PC-9 (cell line): ENCODE measurements at regions not wholly inside any gene's neighbourhood (a gene's known extent, or its start where the extent isn't known, plus 50 kb on each side); places are given as distances from the start of the nearest gene placed in this dataset.
"Not testable (repeated sequence)": the region's sequence is repeated elsewhere in the genome, so short reads cannot be mapped to it uniquely, and the experiment has no call there.

Experiments used
- BruUV-seq: library from RNA; stranded (reverse); fragments of 400-500 nt; replicated peaks from 2 replicates; lab custom pipeline; 2021; lab: Mats Ljungman, UMichigan
- CTCF ChIA-PET: fragments of 300-600 bp; sonication (Branson Sonifier 250); formaldehyde crosslinking; loops from one replicate; lab custom pipeline; 2022; ENCODE audit warnings: antibody characterized with exemption; lab: Charles Lee
- POLR2A ChIA-PET: fragments of 300-600 bp; sonication (Branson Sonifier 250); formaldehyde crosslinking; loops from one replicate; lab custom pipeline; 2022; ENCODE audit warnings: antibody characterized with exemption; ENCODE audit not compliant: unreplicated experiment; lab: Charles Lee
- DNase-seq, 2 experiments: peaks; one replicate each; pipeline versions ENCODE4 v3.0.0 to v3.0.0-alpha.2; 2015 to 2022; ENCODE audit warnings: mixed read lengths in 1 of 2
- H2AFZ ChIP-seq: fragments of 200-600 bp; sonication (generic); 2 replicates; pipeline ENCODE4 v1.8.1; 2017; ENCODE audit warnings: antibody characterized with exemption
- H3F3A ChIP-seq: fragments of 200-600 bp; sonication (generic); 2 replicates; pipeline ENCODE4 v1.8.1; 2017; ENCODE audit warnings: antibody characterized with exemption, mild to moderate bottlenecking, low read depth; ENCODE audit not compliant: insufficient read depth
- H3K27ac ChIP-seq: fragments of 200-600 bp; sonication (generic); 2 replicates; pipeline ENCODE4 v1.6.1; 2016; ENCODE audit warnings: mixed run types
- H3K27me3 ChIP-seq: fragments of 200-600 bp; sonication (generic); 2 replicates; pipeline ENCODE4 v1.6.1; 2016; ENCODE audit warnings: low read depth, mixed run types; ENCODE audit not compliant: insufficient read depth
- H3K36me3 ChIP-seq: fragments of 200-600 bp; sonication (generic); 2 replicates; pipeline ENCODE4 v1.6.1; 2016; ENCODE audit warnings: low read depth, mixed run types
- H3K4me1 ChIP-seq: fragments of 200-600 bp; sonication (generic); replicated peaks from 2 replicates; pipeline ENCODE4 v1.6.1; 2016; ENCODE audit warnings: mixed run types; ENCODE audit not compliant: insufficient read depth
- H3K4me2 ChIP-seq: fragments of 200-600 bp; sonication (generic); 2 replicates; pipeline ENCODE4 v1.6.1; 2017; ENCODE audit warnings: mixed run types
- H3K4me3 ChIP-seq: fragments of 200-600 bp; sonication (generic); 2 replicates; pipeline ENCODE4 v1.6.1; 2016; ENCODE audit warnings: mixed run types
- H3K79me2 ChIP-seq: fragments of 200-600 bp; sonication (generic); 2 replicates; pipeline ENCODE4 v1.6.1; 2017; ENCODE audit warnings: low read depth, mixed run types
- H3K9me2 ChIP-seq: fragments of 200-600 bp; sonication (generic); 2 replicates; pipeline ENCODE4 v1.8.1; 2017; ENCODE audit warnings: mild to moderate bottlenecking; ENCODE audit not compliant: insufficient read depth
- H3K9me3 ChIP-seq: fragments of 200-600 bp; sonication (generic); 2 replicates; pipeline ENCODE4 v1.8.1; 2016; ENCODE audit warnings: low read depth; ENCODE audit not compliant: insufficient read depth
- H4K20me1 ChIP-seq: fragments of 200-600 bp; sonication (generic); 2 replicates; pipeline ENCODE4 v1.8.1; 2017; ENCODE audit not compliant: insufficient read depth
- EZH2 ChIP-seq: fragments of 200-600 bp; sonication (generic); IDR thresholded peaks from 2 replicates; pipeline ENCODE4 v1.8.0; 2017; ENCODE audit warnings: antibody characterized with exemption, low read depth
- intact Hi-C: fragments of 100-400 bp; cut with micrococcal nuclease; formaldehyde crosslinking; loops from one replicate; pipeline ENCODE4 v1.10.0; 2022; ENCODE audit not compliant: unreplicated experiment
- TF ChIP-seq, protein P1 (sequence below): fragments of 200-600 bp; sonication (generic); conservative IDR thresholded peaks from 2 replicates; pipeline ENCODE4 v1.6.1; 2017; ENCODE audit warnings: mixed run types, antibody characterized with exemption, mild to moderate bottlenecking, moderate library complexity

DNA sequence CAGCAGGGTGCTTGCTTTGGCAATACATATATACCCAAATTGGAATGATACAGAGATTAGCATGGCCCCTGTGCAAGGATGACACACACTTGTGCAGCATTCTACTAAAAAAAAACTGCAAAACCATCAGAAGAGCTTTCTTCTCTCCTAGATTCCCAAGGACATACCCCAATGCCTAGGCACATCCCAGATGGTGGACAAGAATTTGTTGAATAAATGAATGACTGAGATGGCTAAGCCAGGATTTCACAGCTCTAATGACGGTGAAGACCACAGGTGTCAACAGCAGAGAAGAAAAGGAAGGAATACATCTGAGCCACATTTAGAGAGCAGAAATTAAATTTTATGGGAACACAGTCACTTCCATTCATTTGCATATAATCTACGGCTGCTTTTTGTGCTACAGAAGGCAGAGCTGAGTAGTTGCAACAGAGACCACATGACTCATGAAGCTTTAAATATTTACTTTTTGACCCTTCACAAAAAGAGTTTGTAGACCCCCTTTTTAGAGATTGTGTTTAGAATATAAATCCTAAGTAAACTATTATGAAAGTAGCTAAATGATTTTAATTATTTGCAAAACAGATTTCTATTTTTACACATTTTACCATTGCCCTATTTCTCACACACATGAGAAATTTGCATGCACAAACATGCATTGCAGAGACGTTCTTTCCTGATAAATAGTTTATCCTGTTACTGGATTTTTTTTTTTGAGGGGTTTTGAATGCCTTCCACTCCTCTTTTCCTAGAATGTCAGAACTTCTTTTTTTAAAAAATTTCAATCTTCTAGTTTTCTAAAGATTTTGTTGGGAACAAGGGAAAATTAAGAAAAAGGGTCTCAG is 119.0 kb downstream of the PMAIP1 start:
- Histone ChIP-seq H3K4me2 (no peak overlapping the region), H3F3A (no peaks in the 10 kb centered on the region), H3K36me3 (no peaks in the 10 kb centered on the region), H3K27ac (no peak overlapping the region), H2AFZ (no peak overlapping the region), H3K4me1 (no peaks in the 10 kb centered on the region), H3K79me2 (no peaks in the 10 kb centered on the region), H3K27me3 (no peaks in the 10 kb centered on the region), H3K9me3 (no peaks in the 10 kb centered on the region), H3K9me2 (no peaks in the 10 kb centered on the region), H4K20me1 (no peaks in the 10 kb centered on the region), H3K4me3 (no peak overlapping the region)
- CTCF ChIA-PET, result no interaction called here
- no TSS peak for BruUV-seq
- no peak for DNase-seq
- intact Hi-C loops, result no loop called here
- TF ChIP-seq EZH2, result no peak
- TF ChIP-seq, protein P1, sequence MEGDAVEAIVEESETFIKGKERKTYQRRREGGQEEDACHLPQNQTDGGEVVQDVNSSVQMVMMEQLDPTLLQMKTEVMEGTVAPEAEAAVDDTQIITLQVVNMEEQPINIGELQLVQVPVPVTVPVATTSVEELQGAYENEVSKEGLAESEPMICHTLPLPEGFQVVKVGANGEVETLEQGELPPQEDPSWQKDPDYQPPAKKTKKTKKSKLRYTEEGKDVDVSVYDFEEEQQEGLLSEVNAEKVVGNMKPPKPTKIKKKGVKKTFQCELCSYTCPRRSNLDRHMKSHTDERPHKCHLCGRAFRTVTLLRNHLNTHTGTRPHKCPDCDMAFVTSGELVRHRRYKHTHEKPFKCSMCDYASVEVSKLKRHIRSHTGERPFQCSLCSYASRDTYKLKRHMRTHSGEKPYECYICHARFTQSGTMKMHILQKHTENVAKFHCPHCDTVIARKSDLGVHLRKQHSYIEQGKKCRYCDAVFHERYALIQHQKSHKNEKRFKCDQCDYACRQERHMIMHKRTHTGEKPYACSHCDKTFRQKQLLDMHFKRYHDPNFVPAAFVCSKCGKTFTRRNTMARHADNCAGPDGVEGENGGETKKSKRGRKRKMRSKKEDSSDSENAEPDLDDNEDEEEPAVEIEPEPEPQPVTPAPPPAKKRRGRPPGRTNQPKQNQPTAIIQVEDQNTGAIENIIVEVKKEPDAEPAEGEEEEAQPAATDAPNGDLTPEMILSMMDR, result no peak
- POLR2A ChIA-PET, result no interaction called here

DNA sequence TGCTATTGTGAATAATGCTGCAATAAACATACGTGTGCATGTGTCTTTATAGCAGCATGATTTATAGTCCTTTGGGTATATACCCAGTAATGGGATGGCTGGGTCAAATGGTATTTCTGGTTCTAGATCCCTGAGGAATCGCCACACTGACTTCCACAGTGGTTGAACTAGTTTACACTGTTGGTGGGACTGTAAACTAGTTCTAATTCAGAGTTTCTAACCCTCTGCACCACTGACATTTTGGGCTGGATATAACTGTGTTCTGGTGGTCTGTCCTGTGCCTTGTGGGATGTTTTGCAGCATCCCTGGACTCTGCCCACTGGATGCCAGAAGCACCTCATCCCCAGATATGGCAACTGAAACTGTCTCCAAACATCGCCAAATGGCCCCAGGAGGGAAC is 118.3 kb downstream of the PMAIP1 start:
- H3K4me2 ChIP-seq, H3K27ac ChIP-seq, BruUV-seq, H3K79me2 ChIP-seq, DNase-seq, H3K36me3 ChIP-seq, H3K4me1 ChIP-seq, CTCF ChIA-PET, H3F3A ChIP-seq, H3K9me2 ChIP-seq, H3K27me3 ChIP-seq, POLR2A ChIA-PET, intact Hi-C loops, H2AFZ ChIP-seq, H3K4me3 ChIP-seq, H4K20me1 ChIP-seq, H3K9me3 ChIP-seq: not testable (repeated sequence)

DNA sequence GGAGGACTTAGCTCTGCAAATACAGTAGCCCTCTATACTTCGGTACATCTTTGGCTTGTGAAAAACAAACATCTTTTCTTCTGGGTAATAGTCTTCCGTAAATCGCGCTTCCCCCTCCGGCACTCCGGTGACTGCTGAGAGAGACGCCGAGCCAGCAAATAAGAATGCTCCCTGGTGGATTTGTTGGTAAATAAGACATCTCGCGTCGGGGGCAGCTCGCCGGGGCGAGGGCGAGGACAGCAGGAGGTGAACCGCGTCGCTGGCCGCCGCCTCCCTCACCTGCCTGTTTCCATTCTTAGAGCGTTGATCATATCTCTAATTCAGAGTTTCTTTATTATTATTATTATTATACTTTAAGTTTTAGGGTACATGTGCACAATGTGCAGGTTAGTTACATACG is 117.6 kb downstream of the PMAIP1 start:
- CTCF ChIA-PET, result no interaction called here
- Histone ChIP-seq H3K9me3 (no peaks in the 10 kb centered on the region; the same call in 1 of the 2 replicates), H3K4me1 (no peaks in the 10 kb centered on the region), H3K4me3 (no peak overlapping the region), H3K36me3 (no peaks in the 10 kb centered on the region), H3K9me2 (no peaks in the 10 kb centered on the region), H3F3A (no peaks in the 10 kb centered on the region), H3K4me2 (no peak overlapping the region), H4K20me1 (no peaks in the 10 kb centered on the region), H3K79me2 (no peaks in the 10 kb centered on the region), H3K27ac (no peak overlapping the region), H2AFZ (no peak overlapping the region), H3K27me3 (no peaks in the 10 kb centered on the region)
- no TSS peak for BruUV-seq
- DNase-seq, result no peak
- TF ChIP-seq EZH2, result no peak
- TF ChIP-seq, protein P1, result no peak
- POLR2A ChIA-PET, result no interaction called here
- intact Hi-C loops, result no loop called here

DNA sequence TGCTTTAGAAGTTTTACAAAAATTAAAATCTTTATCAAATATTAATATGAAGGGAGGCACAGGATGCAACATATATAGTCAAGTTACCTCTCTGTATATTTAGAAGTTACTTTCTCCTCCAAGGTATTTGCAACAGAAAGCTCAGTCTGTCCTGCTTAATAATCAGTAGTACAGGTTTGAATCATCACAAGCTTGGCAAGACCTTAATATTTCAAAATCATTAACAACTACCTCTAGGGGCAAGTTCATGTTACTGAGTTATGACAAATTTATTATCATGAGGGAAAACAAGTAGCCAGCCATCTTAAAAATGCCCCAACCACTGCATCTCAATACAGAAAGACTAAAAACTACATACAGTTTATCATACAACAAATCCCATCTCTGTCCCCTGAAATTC is 116.0 kb downstream of the PMAIP1 start:
- POLR2A ChIA-PET, H3K27me3 ChIP-seq, DNase-seq, H3K4me2 ChIP-seq, CTCF ChIA-PET, H3K4me3 ChIP-seq, H3F3A ChIP-seq, H3K27ac ChIP-seq, H3K9me2 ChIP-seq, H3K36me3 ChIP-seq, intact Hi-C loops, H3K9me3 ChIP-seq, H3K4me1 ChIP-seq, H3K79me2 ChIP-seq, H4K20me1 ChIP-seq, BruUV-seq, H2AFZ ChIP-seq: not testable (repeated sequence)

DNA sequence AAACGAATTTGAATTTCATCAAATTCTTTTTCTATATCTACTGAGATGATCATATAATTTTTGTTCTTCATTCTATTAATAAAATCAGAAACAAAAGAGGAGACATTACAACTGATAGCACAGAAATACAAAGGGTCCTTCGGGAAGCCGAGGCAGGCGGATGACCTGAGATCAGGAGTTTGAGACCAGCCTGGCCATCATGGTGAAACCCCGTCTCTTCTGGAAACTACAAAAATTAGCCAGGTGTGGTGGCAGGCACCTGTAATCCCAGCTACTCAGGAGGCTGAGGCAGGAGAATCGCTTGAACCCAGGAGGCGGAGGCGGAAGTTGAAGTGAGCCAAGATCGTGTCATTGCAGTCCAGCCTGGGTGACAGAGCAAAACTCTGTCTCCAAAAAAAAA is 113.4 kb downstream of the PMAIP1 start:
- CTCF ChIA-PET, POLR2A ChIA-PET, intact Hi-C loops, H3F3A ChIP-seq, H3K27ac ChIP-seq, DNase-seq, H4K20me1 ChIP-seq, BruUV-seq, H3K79me2 ChIP-seq, H3K4me3 ChIP-seq, H2AFZ ChIP-seq, H3K27me3 ChIP-seq, H3K9me3 ChIP-seq, H3K9me2 ChIP-seq, H3K4me1 ChIP-seq, H3K4me2 ChIP-seq, H3K36me3 ChIP-seq: not testable (repeated sequence)
